ENCODE measurements at regions not wholly inside any gene's neighbourhood (a gene's known extent, or its start where the extent isn't known, plus 50 kb on each side); places are given as distances from the start of the nearest gene placed in this dataset.

DNA sequence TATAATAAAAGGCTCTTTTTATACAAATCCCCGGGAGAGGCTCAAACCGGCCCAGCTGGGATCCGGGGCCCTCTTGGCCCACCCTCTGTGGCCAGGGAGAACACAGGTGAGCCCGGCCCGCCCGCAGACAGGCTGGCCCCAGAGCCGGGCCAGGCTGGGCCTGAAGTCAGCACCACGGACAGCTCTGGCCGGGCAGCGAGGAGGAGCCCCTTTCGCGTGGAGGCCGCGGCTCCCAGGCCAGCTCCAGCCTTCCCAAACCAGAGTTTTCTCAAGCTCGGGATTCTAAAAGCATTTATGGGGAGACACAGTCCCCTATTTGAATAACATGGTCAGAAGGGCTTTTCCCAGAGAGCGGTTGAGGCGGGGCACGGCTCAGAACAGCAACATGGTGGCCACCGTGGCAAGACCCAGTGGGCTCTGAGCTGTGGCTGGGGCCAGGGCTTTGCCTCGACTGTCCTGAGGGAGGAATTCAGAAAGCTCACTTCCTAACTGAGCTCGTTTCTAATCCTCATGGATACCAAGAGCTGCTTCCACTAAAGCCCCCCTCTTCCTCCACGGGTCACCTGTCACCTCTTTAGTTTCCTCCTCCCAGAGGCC lies 115.4 kb downstream of the BRD1 start:
- Histone ChIP-seq H3K27me3 (ENCODE audit: low read length) (no peaks in the 10 kb centered on the region), H3K79me2 (ENCODE audit: low read length) (no peaks in the 10 kb centered on the region), H3K4me2 (ENCODE audit: low read depth, low read length, poor library complexity, severe bottlenecking) (no peak overlapping the region), H3K9me2 (replicated peaks; ENCODE audit: insufficient read depth, low read length) (no peaks in the 10 kb centered on the region), H3K27ac (ENCODE audit: low read length) (no peak overlapping the region), H4K20me1 (ENCODE audit: insufficient read depth, low read depth, low read length) (no peaks in the 10 kb centered on the region), H3K4me3 (ENCODE audit: low read length) (no peak overlapping the region), H2AFZ (ENCODE audit: low read length) (no peak overlapping the region), H3K9me3 (ENCODE audit: low read length) (no peaks in the 10 kb centered on the region), H3K36me3 (ENCODE audit: insufficient read depth, low read length) (no peaks in the 10 kb centered on the region), H3K9ac (ENCODE audit: low read length) (no peak overlapping the region), H3K4me1 (ENCODE audit: low read length) (peaks cover under 1% of the 10 kb centered on the region)
- DNase-seq, result no peak

DNA sequence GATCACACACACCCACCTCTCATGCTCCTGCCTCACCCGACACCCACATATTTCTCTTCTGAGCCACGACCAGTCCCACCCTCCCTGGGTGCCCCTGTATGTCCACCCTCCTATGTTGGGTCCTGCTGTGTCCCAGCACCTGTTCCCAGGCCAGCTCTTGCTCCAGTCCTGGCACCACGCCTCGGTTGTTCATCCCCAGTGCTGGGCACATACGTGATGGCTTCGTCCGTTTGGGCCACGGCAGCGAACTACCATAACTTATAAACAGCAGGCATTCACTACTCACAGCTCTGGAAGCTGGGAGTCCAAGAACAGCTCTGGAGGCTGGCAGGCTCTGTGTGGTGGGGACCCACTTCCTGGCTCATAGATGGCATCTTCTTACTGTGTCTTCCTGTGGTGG lies 116.9 kb downstream of the BRD1 start:
- Histone ChIP-seq H3K9ac (ENCODE audit: low read length) (no peak overlapping the region), H3K4me1 (ENCODE audit: low read length) (peaks cover 4% of the 10 kb centered on the region), H3K27me3 (ENCODE audit: low read length) (no peaks in the 10 kb centered on the region), H3K9me3 (ENCODE audit: low read length) (no peaks in the 10 kb centered on the region), H3K27ac (ENCODE audit: low read length) (no peak overlapping the region), H2AFZ (ENCODE audit: low read length) (no peak overlapping the region), H3K36me3 (ENCODE audit: insufficient read depth, low read length) (no peaks in the 10 kb centered on the region), H3K4me2 (ENCODE audit: low read depth, low read length, poor library complexity, severe bottlenecking) (no peak overlapping the region), H3K4me3 (ENCODE audit: low read length) (no peak overlapping the region), H3K9me2 (replicated peaks; ENCODE audit: insufficient read depth, low read length) (no peaks in the 10 kb centered on the region), H4K20me1 (ENCODE audit: insufficient read depth, low read depth, low read length) (no peaks in the 10 kb centered on the region), H3K79me2 (ENCODE audit: low read length) (no peaks in the 10 kb centered on the region)
- no peak for DNase-seq

- Histone ChIP-seq H3K27me3 (ENCODE audit: low read length) (no peaks in the 10 kb centered on the region), H2AFZ (ENCODE audit: low read length) (no peak overlapping the region), H3K4me3 (ENCODE audit: low read length) (no peak overlapping the region), H3K4me1 (ENCODE audit: low read length) (peaks cover 8% of the 10 kb centered on the region), H3K9me3 (ENCODE audit: low read length) (no peaks in the 10 kb centered on the region), H3K27ac (ENCODE audit: low read length) (no peak overlapping the region), H4K20me1 (ENCODE audit: insufficient read depth, low read depth, low read length) (no peaks in the 10 kb centered on the region), H3K9me2 (replicated peaks; ENCODE audit: insufficient read depth, low read length) (no peaks in the 10 kb centered on the region), H3K9ac (ENCODE audit: low read length) (no peak overlapping the region), H3K79me2 (ENCODE audit: low read length) (no peaks in the 10 kb centered on the region), H3K36me3 (ENCODE audit: insufficient read depth, low read length) (no peaks in the 10 kb centered on the region), H3K4me2 (ENCODE audit: low read depth, low read length, poor library complexity, severe bottlenecking) (no peak overlapping the region)
- DNase-seq, result no peak
Observed at GRCh38 chr22:49709464-49709863, 118.2 kb downstream of the BRD1 start.

- Histone ChIP-seq H3K36me3 (ENCODE audit: insufficient read depth, low read length) (no peaks in the 10 kb centered on the region; the same call in 1 of the 2 replicates), H3K27ac (ENCODE audit: low read length) (no peak overlapping the region), H3K9ac (ENCODE audit: low read length) (no peak overlapping the region), H3K4me3 (ENCODE audit: low read length) (no peak overlapping the region), H2AFZ (ENCODE audit: low read length) (no peak overlapping the region), H3K79me2 (ENCODE audit: low read length) (no peaks in the 10 kb centered on the region), H3K27me3 (ENCODE audit: low read length) (peaks cover under 1% of the 10 kb centered on the region; the same call in 1 of the 2 replicates), H4K20me1 (ENCODE audit: insufficient read depth, low read depth, low read length) (no peaks in the 10 kb centered on the region), H3K4me1 (ENCODE audit: low read length) (peaks cover 8% of the 10 kb centered on the region), H3K9me3 (ENCODE audit: low read length) (peaks cover 13% of the 10 kb centered on the region), H3K9me2 (replicated peaks; ENCODE audit: insufficient read depth, low read length) (no peaks in the 10 kb centered on the region), H3K4me2 (ENCODE audit: low read depth, low read length, poor library complexity, severe bottlenecking) (peak overlapping the region; percentile 4)
- no peak for DNase-seq
Observed at GRCh38 chr22:49705972-49706352, 121.7 kb downstream of the BRD1 start.

- Histone ChIP-seq H3K4me1 (ENCODE audit: low read length) (peaks cover 8% of the 10 kb centered on the region), H3K36me3 (ENCODE audit: insufficient read depth, low read length) (no peaks in the 10 kb centered on the region; the same call in 1 of the 2 replicates), H3K9ac (ENCODE audit: low read length) (no peak overlapping the region), H3K27me3 (ENCODE audit: low read length) (peaks cover 2% of the 10 kb centered on the region; the same call in 1 of the 2 replicates), H3K27ac (ENCODE audit: low read length) (no peak overlapping the region), H3K9me2 (replicated peaks; ENCODE audit: insufficient read depth, low read length) (no peaks in the 10 kb centered on the region), H3K79me2 (ENCODE audit: low read length) (no peaks in the 10 kb centered on the region), H3K4me2 (ENCODE audit: low read depth, low read length, poor library complexity, severe bottlenecking) (peak overlapping the region; percentile 4), H2AFZ (ENCODE audit: low read length) (no peak overlapping the region), H3K9me3 (ENCODE audit: low read length) (peaks cover 13% of the 10 kb centered on the region), H4K20me1 (ENCODE audit: insufficient read depth, low read depth, low read length) (no peaks in the 10 kb centered on the region), H3K4me3 (ENCODE audit: low read length) (no peak overlapping the region)
- DNase-seq, result no peak
Observed at GRCh38 chr22:49705216-49705971, 122.3 kb downstream of the BRD1 start.

DNA sequence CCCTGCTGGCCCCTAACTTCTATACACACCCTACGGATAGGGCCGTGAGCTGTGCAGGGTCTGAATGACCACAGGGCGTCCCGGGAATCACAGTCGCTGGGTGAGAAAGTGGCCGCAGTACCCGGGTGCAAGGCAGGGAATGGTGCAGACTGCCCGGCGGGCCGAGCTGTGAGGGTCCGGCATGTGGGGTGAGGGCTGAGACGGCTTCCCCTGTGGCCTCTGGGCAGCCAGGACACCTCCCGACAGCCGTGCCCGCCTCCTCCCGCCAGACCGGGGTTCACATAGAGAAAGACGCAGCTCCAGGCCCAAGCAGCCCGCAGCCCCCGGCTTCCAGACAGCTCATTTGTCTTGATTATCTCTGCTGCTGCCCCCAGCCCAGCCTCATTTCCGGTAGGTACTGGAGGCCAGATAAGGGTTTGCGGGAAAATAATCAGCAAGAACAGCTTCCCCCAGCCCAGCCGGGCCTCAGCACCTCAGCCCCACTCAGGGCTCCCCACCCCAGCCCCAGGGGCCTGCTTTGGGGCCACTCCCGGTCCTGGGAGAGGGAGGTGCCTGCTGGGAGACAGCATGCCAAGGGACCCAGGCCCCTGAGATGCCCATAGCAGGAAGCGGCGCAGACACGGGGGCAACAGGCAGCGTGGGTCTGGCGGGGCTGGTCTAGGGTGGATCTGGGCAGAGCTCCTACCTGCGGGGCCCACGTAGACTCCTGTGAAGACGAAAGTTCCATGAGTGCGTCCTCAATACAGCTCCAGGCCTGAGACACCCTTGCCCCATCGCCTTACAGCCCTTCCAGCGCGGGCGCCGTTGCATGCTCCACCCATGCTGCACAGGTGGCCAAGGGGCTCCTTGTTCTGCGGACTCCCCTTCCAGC lies 123.1 kb downstream of the BRD1 start:
- Histone ChIP-seq H3K4me2 (ENCODE audit: low read depth, low read length, poor library complexity, severe bottlenecking) (no peak overlapping the region), H3K9me3 (ENCODE audit: low read length) (peaks cover 13% of the 10 kb centered on the region), H3K27me3 (ENCODE audit: low read length) (peaks cover 2% of the 10 kb centered on the region; the same call in 1 of the 2 replicates), H3K27ac (ENCODE audit: low read length) (no peak overlapping the region), H3K36me3 (ENCODE audit: insufficient read depth, low read length) (no peaks in the 10 kb centered on the region; the same call in 1 of the 2 replicates), H4K20me1 (ENCODE audit: insufficient read depth, low read depth, low read length) (no peaks in the 10 kb centered on the region), H2AFZ (ENCODE audit: low read length) (no peak overlapping the region), H3K4me1 (ENCODE audit: low read length) (peaks cover 8% of the 10 kb centered on the region), H3K4me3 (ENCODE audit: low read length) (no peak overlapping the region), H3K9ac (ENCODE audit: low read length) (no peak overlapping the region), H3K79me2 (ENCODE audit: low read length) (no peaks in the 10 kb centered on the region), H3K9me2 (replicated peaks; ENCODE audit: insufficient read depth, low read length) (no peaks in the 10 kb centered on the region)
- DNase-seq, result no peak

GRCh38 chr22:49703990-49704344 lies 123.7 kb downstream of the BRD1 start:
- H3K4me3 ChIP-seq (ENCODE audit: low read length), result no peak overlapping the region
- peaks cover 8% of the 10 kb centered on the region for H3K4me1 ChIP-seq (ENCODE audit: low read length)
- H2AFZ ChIP-seq (ENCODE audit: low read length), result no peak overlapping the region
- H3K79me2 ChIP-seq (ENCODE audit: low read length), result no peaks in the 10 kb centered on the region
- H3K9me3 ChIP-seq (ENCODE audit: low read length), result peaks cover 13% of the 10 kb centered on the region
- peaks cover 2% of the 10 kb centered on the region; the same call in 1 of the 2 replicates for H3K27me3 ChIP-seq (ENCODE audit: low read length)
- H4K20me1 ChIP-seq (ENCODE audit: insufficient read depth, low read depth, low read length), result no peaks in the 10 kb centered on the region
- H3K27ac ChIP-seq (ENCODE audit: low read length), result no peak overlapping the region
- DNase-seq, result no peak
- no peaks in the 10 kb centered on the region for H3K9me2 ChIP-seq (replicated peaks; ENCODE audit: insufficient read depth, low read length)
- no peaks in the 10 kb centered on the region; the same call in 1 of the 2 replicates for H3K36me3 ChIP-seq (ENCODE audit: insufficient read depth, low read length)
- no peak overlapping the region for H3K9ac ChIP-seq (ENCODE audit: low read length)
- H3K4me2 ChIP-seq (ENCODE audit: low read depth, low read length, poor library complexity, severe bottlenecking), result no peak overlapping the region

DNA sequence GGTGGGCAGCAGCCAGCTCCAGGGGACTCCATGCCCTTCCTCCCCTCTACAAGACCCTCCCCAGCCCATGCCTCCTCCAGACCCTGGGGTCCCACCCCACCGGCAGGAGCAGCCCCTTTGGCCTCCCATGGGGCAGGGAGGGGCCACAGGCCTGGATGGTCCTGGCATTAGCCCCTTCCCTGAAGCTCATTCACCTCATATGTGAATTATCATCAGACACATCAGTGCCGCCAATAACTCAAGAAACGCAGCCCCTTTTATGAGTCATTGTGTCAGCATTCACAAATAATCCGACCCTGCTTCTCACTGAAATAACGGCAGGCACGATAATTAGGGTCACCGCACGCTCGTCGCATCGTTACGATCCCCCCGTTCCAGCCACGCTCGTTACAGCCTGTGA lies 124.2 kb downstream of the BRD1 start:
- Histone ChIP-seq H3K79me2 (ENCODE audit: low read length) (no peaks in the 10 kb centered on the region), H3K9me2 (replicated peaks; ENCODE audit: insufficient read depth, low read length) (no peaks in the 10 kb centered on the region), H3K9me3 (ENCODE audit: low read length) (peaks cover 13% of the 10 kb centered on the region), H4K20me1 (ENCODE audit: insufficient read depth, low read depth, low read length) (no peaks in the 10 kb centered on the region), H3K4me2 (ENCODE audit: low read depth, low read length, poor library complexity, severe bottlenecking) (no peak overlapping the region), H2AFZ (ENCODE audit: low read length) (no peak overlapping the region), H3K4me1 (ENCODE audit: low read length) (peaks cover 8% of the 10 kb centered on the region), H3K9ac (ENCODE audit: low read length) (no peak overlapping the region), H3K27me3 (ENCODE audit: low read length) (peaks cover 2% of the 10 kb centered on the region; the same call in 1 of the 2 replicates), H3K36me3 (ENCODE audit: insufficient read depth, low read length) (no peaks in the 10 kb centered on the region; the same call in 1 of the 2 replicates), H3K4me3 (ENCODE audit: low read length) (no peak overlapping the region), H3K27ac (ENCODE audit: low read length) (no peak overlapping the region)
- DNase-seq, result no peak

All from Karpas-422 (cell line).